ENCODE measurements at regions not wholly inside any gene's neighbourhood (a gene's known extent, or its start where the extent isn't known, plus 50 kb on each side); places are given as distances from the start of the nearest gene placed in this dataset.

DNA sequence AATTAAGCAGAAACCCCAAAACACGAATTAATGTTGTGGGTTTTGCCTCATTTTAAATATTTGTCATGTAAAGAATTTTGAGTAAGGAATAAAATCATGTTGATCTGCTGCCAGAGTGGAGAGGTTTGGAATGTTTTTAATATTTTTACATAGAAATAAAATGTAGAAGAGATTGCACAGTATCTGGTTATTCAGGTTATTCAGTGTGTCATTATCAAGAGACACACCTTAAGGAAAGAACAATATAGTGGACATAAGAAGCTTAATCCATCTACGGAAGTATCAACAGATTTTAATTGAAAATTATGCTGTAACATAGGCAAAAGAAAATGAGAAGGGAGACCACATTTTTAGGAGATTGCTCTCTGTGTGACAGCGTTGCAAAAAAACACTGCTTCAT lies 410.4 kb downstream of the MED10 start:
- Histone ChIP-seq H3K4me2 (ENCODE audit: control insufficient read depth, extremely low read depth, insufficient read depth, low read depth, low read length) (no peak overlapping the region), H3K79me2 (ENCODE audit: control insufficient read depth, insufficient read depth, low read length) (no peaks in the 10 kb centered on the region), H3K9me1 (ENCODE audit: control insufficient read depth, extremely low read depth, insufficient read depth, low read length) (no peaks in the 10 kb centered on the region), H3K4me3 (ENCODE audit: control insufficient read depth in 2 of 3, extremely low read depth in 1 of 3, insufficient read depth in 2 of 3, low read depth in 1 of 3, low read length in 3 of 3) (no peak overlapping the region), H3K27ac (ENCODE audit: control insufficient read depth, insufficient read depth, low read length) (no peak overlapping the region), H3K9ac (ENCODE audit: control insufficient read depth, extremely low read depth, insufficient read depth, low read length) (no peak overlapping the region), H3K27me3 (ENCODE audit: control insufficient read depth, extremely low read depth, insufficient read depth, low read length) (no peaks in the 10 kb centered on the region), H3K9me3 (ENCODE audit: control insufficient read depth, low read depth, low read length) (no peaks in the 10 kb centered on the region), H2AFZ (ENCODE audit: control insufficient read depth, low read length) (no peak overlapping the region), H3K4me1 (ENCODE audit: control insufficient read depth, extremely low read depth, insufficient read depth, low read length) (no peaks in the 10 kb centered on the region), H3K36me3 (ENCODE audit: control insufficient read depth in 2 of 2, extremely low read depth in 1 of 2, insufficient read depth in 2 of 2, low read length in 2 of 2) (no peaks in the 10 kb centered on the region), H4K20me1 (ENCODE audit: control insufficient read depth, extremely low read depth, insufficient read depth, low read length) (no peaks in the 10 kb centered on the region)
- no peak for FAIRE-seq
- TF ChIP-seq, protein P1, sequence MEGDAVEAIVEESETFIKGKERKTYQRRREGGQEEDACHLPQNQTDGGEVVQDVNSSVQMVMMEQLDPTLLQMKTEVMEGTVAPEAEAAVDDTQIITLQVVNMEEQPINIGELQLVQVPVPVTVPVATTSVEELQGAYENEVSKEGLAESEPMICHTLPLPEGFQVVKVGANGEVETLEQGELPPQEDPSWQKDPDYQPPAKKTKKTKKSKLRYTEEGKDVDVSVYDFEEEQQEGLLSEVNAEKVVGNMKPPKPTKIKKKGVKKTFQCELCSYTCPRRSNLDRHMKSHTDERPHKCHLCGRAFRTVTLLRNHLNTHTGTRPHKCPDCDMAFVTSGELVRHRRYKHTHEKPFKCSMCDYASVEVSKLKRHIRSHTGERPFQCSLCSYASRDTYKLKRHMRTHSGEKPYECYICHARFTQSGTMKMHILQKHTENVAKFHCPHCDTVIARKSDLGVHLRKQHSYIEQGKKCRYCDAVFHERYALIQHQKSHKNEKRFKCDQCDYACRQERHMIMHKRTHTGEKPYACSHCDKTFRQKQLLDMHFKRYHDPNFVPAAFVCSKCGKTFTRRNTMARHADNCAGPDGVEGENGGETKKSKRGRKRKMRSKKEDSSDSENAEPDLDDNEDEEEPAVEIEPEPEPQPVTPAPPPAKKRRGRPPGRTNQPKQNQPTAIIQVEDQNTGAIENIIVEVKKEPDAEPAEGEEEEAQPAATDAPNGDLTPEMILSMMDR (optimal IDR thresholded peaks at IDR 0.05 in 1 of 3, IDR thresholded peaks at IDR 0.05 in 1 of 3, conservative IDR thresholded peaks at IDR 0.05 in 1 of 3; ENCODE audit: extremely low read depth in 1 of 3, insufficient read depth in 2 of 3, low read length in 3 of 3): no peak
- TF ChIP-seq EZH2 (IDR thresholded peaks at IDR 0.05; ENCODE audit: low read length): no peak
- dilution Hi-C loops (cut with MboI; ENCODE audit: extremely low pct_ligation_motif_present, low sequenced_read_pairs): no loop called here
- no peak for DNase-seq (ENCODE audit: low read depth, low spot score)

DNA sequence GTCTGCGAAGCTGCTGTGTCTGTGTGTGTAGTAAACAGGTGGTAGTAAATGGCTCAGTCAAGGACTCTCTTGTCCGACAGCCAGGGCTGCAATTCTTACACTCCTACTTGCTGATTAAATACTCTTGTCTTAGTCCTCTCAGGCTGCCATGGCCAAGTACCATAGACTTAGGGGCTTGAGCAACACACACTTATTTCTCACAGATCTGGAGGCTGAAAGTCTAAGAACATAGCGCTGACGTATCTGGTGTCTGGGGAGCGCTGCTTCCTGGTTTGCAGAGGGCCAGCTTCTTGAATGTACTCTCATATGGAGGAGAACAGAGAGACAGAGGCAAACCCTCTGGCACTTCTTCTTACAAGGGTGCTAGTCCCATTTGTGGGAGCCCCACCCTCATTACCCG lies 411.0 kb downstream of the MED10 start:
- Histone ChIP-seq H3K4me3 (ENCODE audit: control insufficient read depth in 2 of 3, extremely low read depth in 1 of 3, insufficient read depth in 2 of 3, low read depth in 1 of 3, low read length in 3 of 3) (no peak overlapping the region), H2AFZ (ENCODE audit: control insufficient read depth, low read length) (no peak overlapping the region), H3K27ac (ENCODE audit: control insufficient read depth, insufficient read depth, low read length) (no peak overlapping the region), H3K9me3 (ENCODE audit: control insufficient read depth, low read depth, low read length) (no peaks in the 10 kb centered on the region), H3K4me2 (ENCODE audit: control insufficient read depth, extremely low read depth, insufficient read depth, low read depth, low read length) (no peak overlapping the region), H3K9ac (ENCODE audit: control insufficient read depth, extremely low read depth, insufficient read depth, low read length) (no peak overlapping the region), H3K36me3 (ENCODE audit: control insufficient read depth in 2 of 2, extremely low read depth in 1 of 2, insufficient read depth in 2 of 2, low read length in 2 of 2) (no peaks in the 10 kb centered on the region), H3K9me1 (ENCODE audit: control insufficient read depth, extremely low read depth, insufficient read depth, low read length) (no peaks in the 10 kb centered on the region), H4K20me1 (ENCODE audit: control insufficient read depth, extremely low read depth, insufficient read depth, low read length) (no peaks in the 10 kb centered on the region), H3K27me3 (ENCODE audit: control insufficient read depth, extremely low read depth, insufficient read depth, low read length) (no peaks in the 10 kb centered on the region), H3K4me1 (ENCODE audit: control insufficient read depth, extremely low read depth, insufficient read depth, low read length) (no peaks in the 10 kb centered on the region), H3K79me2 (ENCODE audit: control insufficient read depth, insufficient read depth, low read length) (no peaks in the 10 kb centered on the region)
- dilution Hi-C loops (cut with MboI; ENCODE audit: extremely low pct_ligation_motif_present, low sequenced_read_pairs): no loop called here
- FAIRE-seq: no peak
- TF ChIP-seq, protein P1 (optimal IDR thresholded peaks at IDR 0.05 in 1 of 3, IDR thresholded peaks at IDR 0.05 in 1 of 3, conservative IDR thresholded peaks at IDR 0.05 in 1 of 3; ENCODE audit: extremely low read depth in 1 of 3, insufficient read depth in 2 of 3, low read length in 3 of 3): no peak
- no peak for TF ChIP-seq EZH2 (IDR thresholded peaks at IDR 0.05; ENCODE audit: low read length)
- no peak for DNase-seq (ENCODE audit: low read depth, low spot score)

Data from keratinocyte (primary cell).